Transverse colon (tissue), 1 donor: ENCODE measurements at regions not wholly inside any gene's neighbourhood (a gene's known extent, or its start where the extent isn't known, plus 50 kb on each side); places are given as distances from the start of the nearest gene placed in this dataset.

Source experiments
- EP300 ChIP-seq: sonication (generic); formaldehyde crosslinking; IDR thresholded peaks from one replicate; pipeline ENCODE4 v1.6.1; 2017; ENCODE audit warnings: antibody characterized with exemption, low read depth
- POLR2A ChIP-seq: fragments of 450-650 bp; IDR thresholded peaks from one replicate; pipeline ENCODE4 v1.6.1; 2016; ENCODE audit warnings: antibody characterized with exemption, mild to moderate bottlenecking, moderate library complexity

- TF ChIP-seq EP300 (no peak), POLR2A (no peak)
Measured at GRCh38 chr9:27703216-27703980, 130.1 kb upstream of the C9orf72 start.
